ENCODE measurements at regions not wholly inside any gene's neighbourhood (a gene's known extent, or its start where the extent isn't known, plus 50 kb on each side); places are given as distances from the start of the nearest gene placed in this dataset.

- TF ChIP-seq CTCF (IDR thresholded peaks at IDR 0.05) (no peak), POLR2A (IDR thresholded peaks at IDR 0.05; ENCODE audit: low read depth) (no peak), POLR2AphosphoS5 (IDR thresholded peaks at IDR 0.05) (no peak)
Measured at GRCh38 chr20:53658973-53659372, 65.3 kb upstream of the ZNF217 start.
